Fibroblast of lung (primary cell): ENCODE measurements at regions not wholly inside any gene's neighbourhood (a gene's known extent, or its start where the extent isn't known, plus 50 kb on each side); places are given as distances from the start of the nearest gene placed in this dataset.

ENCODE experiments used
- DNase-seq, 2 donors: peaks; one replicate each; pipeline versions ENCODE4 v3.0.0 to v3.0.0-alpha.2; 2010; ENCODE audit warnings: low read depth in 2 of 2
- H2AFZ ChIP-seq: 2 replicates; pipeline ENCODE4 v1.5.1; 2012; ENCODE audit warnings: low read length, control low read depth, inconsistent platforms
- H3K27ac ChIP-seq: 2 replicates; pipeline ENCODE4 v1.5.1; 2011; ENCODE audit warnings: low read length, control low read depth; ENCODE audit not compliant: insufficient read depth
- H3K27me3 ChIP-seq: 2 replicates; pipeline ENCODE4 v1.5.1; 2011; ENCODE audit warnings: mild to moderate bottlenecking, low read length; ENCODE audit not compliant: control insufficient read depth, insufficient read depth
- H3K36me3 ChIP-seq: 2 replicates; pipeline ENCODE4 v1.5.1; 2011; ENCODE audit warnings: low read length; ENCODE audit not compliant: control insufficient read depth, insufficient read depth
- H3K4me1 ChIP-seq: 2 replicates; pipeline ENCODE4 v1.5.1; 2011; ENCODE audit warnings: low read length; ENCODE audit not compliant: control insufficient read depth, insufficient read depth; ENCODE audit errors: extremely low read depth
- H3K4me2 ChIP-seq: 2 replicates; pipeline ENCODE4 v1.5.1; 2011; ENCODE audit warnings: low read length, control low read depth; ENCODE audit not compliant: insufficient read depth; ENCODE audit errors: extremely low read depth
- H3K4me3 ChIP-seq, 4 experiments: fragments of 200-600 bp in 1 of 4; sonication (generic) in 1 of 4; replicated peaks in 1 of 4; 2 replicates each; pipeline ENCODE4 v1.5.1; 2011 to 2016; ENCODE audit warnings: low read length in 4 of 4, low read depth in 3 of 4, mild to moderate bottlenecking in 3 of 4, control low read depth in 2 of 4, inconsistent platforms in 1 of 4, mixed read lengths in 1 of 4; ENCODE audit not compliant: insufficient read depth in 1 of 4; ENCODE audit errors: control extremely low read depth in 1 of 4
- H3K79me2 ChIP-seq: 2 replicates; pipeline ENCODE4 v1.5.1; 2012; ENCODE audit warnings: mild to moderate bottlenecking, low read length, inconsistent platforms; ENCODE audit not compliant: control insufficient read depth, insufficient read depth
- H3K9ac ChIP-seq: 2 replicates; pipeline ENCODE4 v1.5.1; 2011; ENCODE audit warnings: mild to moderate bottlenecking, low read length, control low read depth; ENCODE audit not compliant: insufficient read depth
- H3K9me3 ChIP-seq: 2 replicates; pipeline ENCODE4 v1.5.1; 2012; ENCODE audit warnings: low read depth, low read length; ENCODE audit not compliant: control insufficient read depth, insufficient read depth
- H4K20me1 ChIP-seq: 2 replicates; pipeline ENCODE4 v1.5.1; 2011; ENCODE audit warnings: low read length; ENCODE audit not compliant: control insufficient read depth, insufficient read depth; ENCODE audit errors: extremely low read depth
- CTCF ChIP-seq, 2 donors: IDR thresholded peaks in 1 of 2; conservative IDR thresholded peaks in 1 of 2; 1 replicate in 1 of 2; 2 replicates in 1 of 2; pipeline ENCODE4 v1.5.1; 2011 to 2012; ENCODE audit warnings: low read length in 2 of 2, control low read depth in 1 of 2, inconsistent platforms in 1 of 2, low read depth in 1 of 2, mild to moderate bottlenecking in 1 of 2
- EZH2 ChIP-seq: IDR thresholded peaks from 2 replicates; pipeline ENCODE4 v1.5.1; 2012; ENCODE audit warnings: low read length, control low read depth, mild to moderate bottlenecking; ENCODE audit errors: missing control alignments

GRCh38 chr3:6714962-6715361, 146.0 kb upstream of the GRM7 start:
- H3K9ac ChIP-seq = no peak overlapping the region
- H3K4me3 ChIP-seq = no peak overlapping the region
- H3K9me3 ChIP-seq = no peaks in the 10 kb centered on the region
- no peaks in the 10 kb centered on the region for H4K20me1 ChIP-seq
- no peak for DNase-seq
- no peaks in the 10 kb centered on the region for H3K27me3 ChIP-seq
- no peak overlapping the region for H2AFZ ChIP-seq
- TF ChIP-seq EZH2 = no peak
- no peak for TF ChIP-seq CTCF (conservative IDR thresholded peaks at IDR 0.05 in 1 of 2, IDR thresholded peaks at IDR 0.05 in 1 of 2; ENCODE audit: low read depth in 1 of 2, low read length in 2 of 2)
- H3K4me2 ChIP-seq = no peak overlapping the region
- H3K27ac ChIP-seq = no peak overlapping the region
- no peaks in the 10 kb centered on the region for H3K79me2 ChIP-seq
- H3K4me1 ChIP-seq = no peaks in the 10 kb centered on the region
- H3K36me3 ChIP-seq = no peaks in the 10 kb centered on the region

GRCh38 chr3:6716420-6716819, 144.5 kb upstream of the GRM7 start:
- Histone ChIP-seq H3K4me2 (no peak overlapping the region), H3K36me3 (no peaks in the 10 kb centered on the region)
- TF ChIP-seq CTCF (conservative IDR thresholded peaks at IDR 0.05 in 1 of 2, IDR thresholded peaks at IDR 0.05 in 1 of 2; ENCODE audit: low read depth in 1 of 2, low read length in 2 of 2) (no peak), EZH2 (no peak)

GRCh38 chr3:6717026-6717943, 143.6 kb upstream of the GRM7 start:
- Histone ChIP-seq H3K27me3 (no peaks in the 10 kb centered on the region), H2AFZ (no peak overlapping the region), H3K36me3 (no peaks in the 10 kb centered on the region), H3K9me3 (no peaks in the 10 kb centered on the region), H3K27ac (no peak overlapping the region), H4K20me1 (no peaks in the 10 kb centered on the region), H3K4me3 (no peak overlapping the region), H3K79me2 (no peaks in the 10 kb centered on the region), H3K4me2 (no peak overlapping the region), H3K9ac (no peak overlapping the region), H3K4me1 (no peaks in the 10 kb centered on the region)
- no peak for DNase-seq
- TF ChIP-seq EZH2 (no peak), CTCF (conservative IDR thresholded peaks at IDR 0.05 in 1 of 2, IDR thresholded peaks at IDR 0.05 in 1 of 2; ENCODE audit: low read depth in 1 of 2, low read length in 2 of 2) (no peak)

More at GRCh38 chr3:6716420-6716819, 144.5 kb upstream of the GRM7 start:
- Histone ChIP-seq H3K4me1 (no peaks in the 10 kb centered on the region), H3K9me3 (no peaks in the 10 kb centered on the region), H4K20me1 (no peaks in the 10 kb centered on the region), H3K27ac (no peak overlapping the region), H3K27me3 (no peaks in the 10 kb centered on the region), H2AFZ (no peak overlapping the region), H3K4me3 (no peak overlapping the region), H3K79me2 (no peaks in the 10 kb centered on the region), H3K9ac (no peak overlapping the region)
- DNase-seq = no peak
